ENCODE measurements at regions not wholly inside any gene's neighbourhood (a gene's known extent, or its start where the extent isn't known, plus 50 kb on each side); places are given as distances from the start of the nearest gene placed in this dataset.
"Not testable (repeated sequence)": the region's sequence is repeated elsewhere in the genome, so short reads cannot be mapped to it uniquely, and the experiment has no call there.

DNA sequence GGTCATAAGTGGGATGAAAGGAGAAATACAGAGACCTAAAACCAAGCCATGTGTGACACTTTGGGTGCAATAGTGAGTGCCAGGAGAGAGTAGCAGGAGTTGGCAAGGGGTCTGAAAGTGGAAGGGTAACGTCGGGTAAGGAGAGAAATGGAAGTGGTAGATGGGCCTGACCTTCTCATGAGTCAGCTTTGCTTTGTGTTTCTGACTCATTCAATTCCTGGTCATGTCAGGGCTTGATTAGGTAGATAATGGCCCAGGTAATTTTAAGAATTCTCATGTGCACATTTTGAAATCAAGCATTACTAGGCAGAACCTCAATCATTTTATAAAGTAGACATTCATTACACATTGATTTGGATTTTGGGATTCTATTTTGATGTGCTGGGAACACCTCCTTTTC lies 262.5 kb downstream of the SOX2 start:
- no peak for FAIRE-seq
- no peak for DNase-seq (ENCODE audit: low spot score)

DNA sequence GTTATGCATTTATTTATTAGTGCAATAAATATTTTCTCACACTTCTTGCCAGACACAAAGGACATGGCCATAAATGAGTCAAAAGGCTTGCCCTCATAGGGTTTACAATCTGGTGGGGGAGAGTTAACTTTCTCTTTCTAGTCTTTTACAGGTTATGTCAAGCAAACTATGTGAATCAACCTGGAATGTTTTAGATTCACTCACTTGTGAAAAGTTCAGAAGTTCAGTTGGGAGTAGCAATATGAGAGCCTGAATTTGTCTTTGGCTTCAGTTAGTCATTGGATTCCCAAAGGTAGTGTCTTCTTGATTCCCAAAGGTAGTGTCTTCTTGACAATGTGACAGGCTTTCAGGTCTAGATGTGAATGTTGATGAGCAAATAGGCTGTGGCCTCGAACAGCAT lies 264.8 kb downstream of the SOX2 start:
- FAIRE-seq: no peak
- DNase-seq (ENCODE audit: low spot score): no peak

- DNase-seq (ENCODE audit: low spot score) (no peak), FAIRE-seq (no peak)
Measured at GRCh38 chr3:181985386-181985785, 273.7 kb downstream of the SOX2 start.

GRCh38 chr3:181987736-181988135 lies 276.0 kb downstream of the SOX2 start:
- DNase-seq (ENCODE audit: low spot score): no peak
- FAIRE-seq: no peak

- FAIRE-seq (no peak), DNase-seq (ENCODE audit: low spot score) (no peak)
Measured at GRCh38 chr3:181998828-181999227, 287.1 kb downstream of the SOX2 start.

- DNase-seq (ENCODE audit: low spot score) (no peak), FAIRE-seq (no peak)
Measured at GRCh38 chr3:181999314-181999713, 287.6 kb downstream of the SOX2 start.

DNA sequence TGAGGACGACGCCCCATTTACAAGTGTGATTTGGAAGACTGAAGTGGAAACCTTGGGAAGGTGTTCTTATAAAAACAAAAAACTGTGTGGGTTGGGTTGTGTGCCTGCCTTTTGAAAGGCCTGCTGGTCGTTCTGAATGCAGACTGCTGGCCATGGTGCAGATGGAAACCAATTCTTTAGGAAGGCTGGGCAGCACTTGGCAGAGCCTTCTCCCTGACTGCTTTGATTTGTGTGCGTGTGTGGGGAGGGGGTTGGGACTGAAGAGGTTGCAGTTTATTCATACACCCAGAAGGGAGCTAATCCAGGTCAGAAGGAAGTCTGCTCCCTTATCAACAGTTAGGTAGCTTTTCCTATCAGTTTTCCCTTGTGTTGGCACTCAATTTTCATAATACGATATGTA lies 288.7 kb downstream of the SOX2 start:
- FAIRE-seq (no peak), DNase-seq (ENCODE audit: low spot score) (no peak)

DNA sequence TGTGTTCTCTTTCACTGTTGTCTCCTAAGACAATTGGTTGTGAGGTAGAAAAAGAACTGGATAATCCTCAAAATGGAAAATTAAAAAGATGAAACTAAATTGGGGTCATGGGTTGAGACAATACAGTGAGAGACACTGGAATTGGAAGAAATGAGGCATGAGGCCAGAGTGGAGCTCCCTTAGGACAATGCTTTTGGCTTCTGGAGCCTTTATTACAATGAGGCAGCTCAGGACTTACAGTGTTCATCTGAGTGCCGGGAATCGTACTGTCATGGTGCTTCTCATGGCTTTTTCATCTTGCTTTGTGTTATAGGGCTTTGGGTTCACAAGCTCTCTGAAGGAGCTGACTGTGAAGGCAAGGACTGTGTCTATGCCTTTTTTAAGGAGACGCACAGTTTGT lies 293.5 kb downstream of the SOX2 start:
- FAIRE-seq: no peak
- no peak for DNase-seq (ENCODE audit: low spot score)

DNA sequence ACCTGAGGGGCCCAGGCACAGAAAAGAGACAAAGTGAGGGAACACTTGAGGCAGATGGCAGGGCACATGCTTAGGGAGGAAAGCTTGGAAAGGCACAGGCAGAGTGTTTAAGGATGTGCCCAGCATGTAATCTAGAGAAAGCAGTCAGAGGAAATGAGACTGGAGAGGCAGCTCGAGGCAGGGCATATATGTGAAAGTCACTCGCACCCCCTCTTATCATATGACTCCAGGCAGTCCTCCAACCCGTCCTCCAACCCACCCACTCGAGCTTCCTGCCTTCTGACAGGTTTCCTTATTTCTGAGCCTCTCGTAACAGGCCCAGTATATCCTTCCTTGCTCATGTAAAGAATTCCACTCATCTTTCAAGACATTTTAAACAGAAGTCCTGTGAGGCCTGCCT lies 294.0 kb downstream of the SOX2 start:
- DNase-seq (ENCODE audit: low spot score) (no peak), FAIRE-seq (no peak)

DNA sequence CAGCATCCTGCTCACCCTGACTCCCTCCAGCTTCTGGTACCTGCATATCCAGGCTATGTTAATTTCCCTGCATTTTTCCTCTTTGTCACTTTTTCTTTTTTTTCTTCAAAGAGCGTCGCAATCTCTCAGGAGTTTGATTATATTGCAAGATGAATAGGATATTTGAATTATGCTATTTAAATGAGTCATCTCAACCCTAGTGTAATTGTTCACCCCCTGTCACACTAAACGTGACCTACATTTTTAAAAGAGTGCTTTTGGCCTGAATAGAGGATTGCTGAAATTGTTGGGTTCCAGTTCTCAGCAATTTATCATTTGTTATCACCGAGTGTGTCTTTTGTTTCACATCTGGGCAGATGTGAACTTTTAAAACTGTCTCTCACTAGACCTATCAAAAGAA lies 294.7 kb downstream of the SOX2 start:
- FAIRE-seq: no peak

DNA sequence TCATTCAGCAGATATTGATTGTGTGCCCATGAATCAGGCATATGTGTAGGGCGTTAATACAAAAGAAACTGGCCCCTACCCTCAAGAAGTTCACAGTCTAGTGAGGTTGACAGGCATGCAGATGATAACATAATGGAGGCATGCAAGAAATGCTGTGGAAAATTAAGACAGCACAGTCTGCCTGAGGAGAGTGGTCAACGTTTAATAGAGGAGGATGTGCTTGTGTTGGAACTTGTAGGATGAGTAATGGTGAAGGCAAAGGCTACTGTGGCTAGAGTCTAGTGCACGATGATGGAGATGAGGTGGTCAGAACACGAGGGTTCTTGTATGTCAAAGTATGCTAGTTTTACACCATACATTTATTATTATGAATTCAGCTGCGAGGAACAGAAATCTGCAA lies 295.7 kb downstream of the SOX2 start:
- DNase-seq (ENCODE audit: low spot score): no peak

More for the DNA sequence above, 294.7 kb downstream of the SOX2 start:
- DNase-seq (ENCODE audit: low spot score): no peak

DNA sequence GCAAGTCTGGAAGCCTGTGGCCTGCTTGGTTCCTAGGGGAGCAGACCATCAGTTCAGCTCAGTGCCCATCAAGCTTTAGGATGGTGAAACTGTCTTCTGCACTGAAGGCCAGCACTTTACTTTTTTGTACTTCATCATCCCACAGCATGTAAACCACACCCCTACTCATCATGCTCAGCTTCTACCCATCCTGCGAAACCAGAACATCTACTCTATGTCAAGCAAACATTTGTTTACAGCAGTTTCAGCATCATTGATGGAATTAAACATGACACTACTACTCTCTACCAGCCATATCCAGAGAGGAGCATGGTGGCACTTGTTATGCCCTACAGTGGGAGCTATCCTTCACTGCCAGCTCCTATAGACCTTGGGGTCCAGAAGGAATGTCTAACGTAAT lies 306.6 kb downstream of the SOX2 start:
- FAIRE-seq (no peak), DNase-seq (ENCODE audit: low spot score) (no peak)

More for the DNA sequence above, 295.7 kb downstream of the SOX2 start:
- no peak for FAIRE-seq

- FAIRE-seq: no peak
- DNase-seq (ENCODE audit: low spot score): no peak
Measured at GRCh38 chr3:182019926-182020325, 308.2 kb downstream of the SOX2 start.

- no peak for FAIRE-seq
- DNase-seq (ENCODE audit: low spot score): no peak
Measured at GRCh38 chr3:182023843-182024242, 312.1 kb downstream of the SOX2 start.

DNA sequence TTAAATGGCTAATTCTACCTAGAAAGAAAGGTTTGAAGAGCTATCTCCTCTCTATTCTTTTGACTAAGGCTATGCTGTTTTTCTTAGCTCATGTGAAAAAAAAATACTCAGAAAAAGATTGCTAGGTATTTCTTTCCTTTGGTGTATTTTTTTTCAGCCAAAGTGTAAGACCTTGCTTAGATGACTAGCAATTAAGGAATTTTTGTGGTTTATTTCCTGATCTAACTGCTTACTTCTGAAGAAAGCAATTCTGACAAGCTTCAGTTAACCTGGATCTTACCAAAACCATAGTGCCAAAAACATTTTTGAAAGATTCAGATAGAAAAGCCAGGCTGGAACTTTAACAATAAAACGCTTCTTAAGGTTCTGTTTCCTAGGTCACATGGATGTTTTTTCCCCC lies 315.6 kb downstream of the SOX2 start:
- DNase-seq (ENCODE audit: low spot score) (peak; percentile 78), FAIRE-seq (peak; percentile 95)

GRCh38 chr3:182028081-182028480 lies 316.4 kb downstream of the SOX2 start:
- DNase-seq (ENCODE audit: low spot score) (peak; percentile 59), FAIRE-seq (no peak)

- peak; percentile 5 for FAIRE-seq
- DNase-seq (ENCODE audit: low spot score): not testable (repeated sequence)
Measured at GRCh38 chr3:182034231-182034630, 322.5 kb downstream of the SOX2 start.

GRCh38 chr3:182035324-182035723 lies 323.6 kb downstream of the SOX2 start:
- FAIRE-seq: no peak
- no peak for DNase-seq (ENCODE audit: low spot score)

- FAIRE-seq: no peak
- DNase-seq (ENCODE audit: low spot score): no peak
Measured at GRCh38 chr3:182036382-182036781, 324.7 kb downstream of the SOX2 start.

GRCh38 chr3:182041668-182042291 lies 330.1 kb downstream of the SOX2 start:
- FAIRE-seq (no peak), DNase-seq (ENCODE audit: low spot score) (no peak)

DNA sequence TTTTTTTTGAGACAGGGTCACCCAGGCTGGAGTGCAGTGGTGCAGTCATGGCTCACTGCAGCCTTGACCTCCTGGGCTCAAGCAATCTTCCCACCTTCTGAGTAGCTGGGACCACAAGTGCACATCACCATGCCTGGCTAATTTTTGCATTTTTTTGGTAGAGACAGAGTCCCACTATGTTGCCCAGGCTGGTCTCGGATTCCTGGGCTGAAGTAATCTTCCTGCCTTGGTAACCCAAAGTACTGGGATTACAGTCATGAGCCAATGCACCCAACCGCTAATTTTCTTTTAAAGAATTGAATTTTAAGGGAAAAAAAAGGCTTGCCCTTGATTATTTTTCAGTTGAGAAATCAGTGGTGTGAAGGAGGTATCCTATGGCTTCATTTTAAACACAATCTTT lies 334.0 kb downstream of the SOX2 start:
- DNase-seq (ENCODE audit: low spot score) (no peak), FAIRE-seq (no peak)

- no peak for DNase-seq (ENCODE audit: low spot score)
- FAIRE-seq: no peak
Measured at GRCh38 chr3:182046166-182046764, 334.5 kb downstream of the SOX2 start.

GRCh38 chr3:182050932-182051331 lies 339.2 kb downstream of the SOX2 start:
- no peak for FAIRE-seq
- no peak for DNase-seq (ENCODE audit: low spot score)

- FAIRE-seq (no peak), DNase-seq (ENCODE audit: low spot score) (no peak)
Measured at GRCh38 chr3:182052332-182052731, 340.6 kb downstream of the SOX2 start.
